H1 (cell line): ENCODE measurements at regions not wholly inside any gene's neighbourhood (a gene's known extent, or its start where the extent isn't known, plus 50 kb on each side); places are given as distances from the start of the nearest gene placed in this dataset.

Experiments
- CBX5 ChIP-seq: fragments of 300-800, 300-1000 bp; sonication (generic); IDR thresholded peaks from 2 replicates; pipeline ENCODE4 v1.7.1; 2016; ENCODE audit warnings: antibody characterized with exemption, low read length, low read depth

DNA sequence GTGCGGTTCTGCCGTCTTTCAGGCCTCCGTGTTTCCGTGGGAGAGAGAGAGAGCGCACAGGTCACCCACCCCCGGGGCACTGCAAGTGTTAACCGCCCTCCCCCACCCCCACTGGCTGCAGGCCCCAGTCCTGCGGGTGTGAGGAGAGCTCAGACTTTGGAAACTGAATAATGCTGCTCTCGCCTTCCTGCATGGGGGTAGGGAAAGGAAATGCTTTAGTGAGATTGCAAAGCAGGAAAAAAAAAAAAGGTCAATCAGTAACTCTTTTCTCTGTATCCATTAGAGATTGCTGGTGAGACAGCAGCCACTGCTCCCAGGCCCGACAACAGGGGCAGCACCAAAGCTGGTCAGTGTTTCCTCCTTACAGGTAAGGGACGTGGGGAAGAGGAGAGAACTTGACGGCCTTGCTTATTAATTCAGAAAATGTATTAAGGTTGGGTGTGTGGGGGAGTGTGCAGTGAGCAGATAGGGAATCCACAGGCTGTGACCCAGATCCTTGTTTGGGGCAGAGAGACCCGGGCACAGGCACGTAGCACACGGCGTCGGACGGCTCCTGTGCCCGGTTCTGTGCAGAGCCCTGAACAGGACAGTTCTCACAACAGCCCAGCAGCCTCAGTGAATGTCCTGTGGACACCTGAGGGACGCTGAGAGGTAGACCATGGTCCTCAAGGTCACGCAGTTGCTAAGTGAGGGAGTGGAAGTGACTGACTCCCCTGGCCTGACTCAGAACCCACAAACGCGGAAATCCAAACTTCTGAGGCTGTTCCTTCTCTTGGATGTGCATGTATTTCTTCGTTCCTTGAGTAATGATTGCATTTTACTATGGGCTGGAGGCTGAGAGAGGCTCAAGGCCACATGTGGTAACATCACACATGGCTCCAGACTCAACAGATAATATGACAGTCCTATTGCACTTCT lies 156.5 kb downstream of the FOXL1 start (continued):
- no peak for TF ChIP-seq CBX5
